Endothelial cell (in vitro differentiated cells): ENCODE measurements at regions not wholly inside any gene's neighbourhood (a gene's known extent, or its start where the extent isn't known, plus 50 kb on each side); places are given as distances from the start of the nearest gene placed in this dataset.

Experiments used
- DNase-seq: peaks from one replicate; pipeline ENCODE4 v3.0.0; 2021; ENCODE audit warnings: low spot score
- H3K27ac Mint-ChIP-seq: one replicate; pipeline ENCODE4 v1.8.0; 2021; ENCODE audit warnings: mixed read lengths, inconsistent platforms; ENCODE audit not compliant: unreplicated experiment
- H3K27me3 Mint-ChIP-seq: one replicate; pipeline ENCODE4 v1.8.0; 2021; ENCODE audit warnings: mild to moderate bottlenecking, moderate library complexity, mixed read lengths, inconsistent platforms; ENCODE audit not compliant: unreplicated experiment
- H3K36me3 Mint-ChIP-seq: one replicate; pipeline ENCODE4 v1.8.0; 2021; ENCODE audit warnings: mild to moderate bottlenecking, low read depth, mixed read lengths, inconsistent platforms; ENCODE audit not compliant: unreplicated experiment
- H3K4me1 Mint-ChIP-seq: one replicate; pipeline ENCODE4 v1.8.0; 2021; ENCODE audit warnings: mild to moderate bottlenecking, mixed read lengths, inconsistent platforms; ENCODE audit not compliant: unreplicated experiment
- H3K4me3 Mint-ChIP-seq: one replicate; pipeline ENCODE4 v1.8.0; 2021; ENCODE audit warnings: mild to moderate bottlenecking, mixed read lengths, inconsistent platforms; ENCODE audit not compliant: unreplicated experiment
- H3K9me3 Mint-ChIP-seq: one replicate; pipeline ENCODE4 v1.8.0; 2021; ENCODE audit warnings: mixed read lengths, inconsistent platforms; ENCODE audit not compliant: unreplicated experiment
- TF ChIP-seq, protein P1 (sequence below): fragments of 200-600 bp; sonication (generic); IDR thresholded peaks from one replicate; pipeline ENCODE4 v1.5.0; 2021; ENCODE audit warnings: antibody characterized with exemption; ENCODE audit not compliant: unreplicated experiment

- Mint-ChIP-seq H3K9me3 (no peaks in the 10 kb centered on the region), H3K27me3 (peaks cover 2% of the 10 kb centered on the region), H3K27ac (no peak overlapping the region), H3K4me1 (no peaks in the 10 kb centered on the region), H3K36me3 (no peaks in the 10 kb centered on the region), H3K4me3 (no peak overlapping the region)
- TF ChIP-seq, protein P1, sequence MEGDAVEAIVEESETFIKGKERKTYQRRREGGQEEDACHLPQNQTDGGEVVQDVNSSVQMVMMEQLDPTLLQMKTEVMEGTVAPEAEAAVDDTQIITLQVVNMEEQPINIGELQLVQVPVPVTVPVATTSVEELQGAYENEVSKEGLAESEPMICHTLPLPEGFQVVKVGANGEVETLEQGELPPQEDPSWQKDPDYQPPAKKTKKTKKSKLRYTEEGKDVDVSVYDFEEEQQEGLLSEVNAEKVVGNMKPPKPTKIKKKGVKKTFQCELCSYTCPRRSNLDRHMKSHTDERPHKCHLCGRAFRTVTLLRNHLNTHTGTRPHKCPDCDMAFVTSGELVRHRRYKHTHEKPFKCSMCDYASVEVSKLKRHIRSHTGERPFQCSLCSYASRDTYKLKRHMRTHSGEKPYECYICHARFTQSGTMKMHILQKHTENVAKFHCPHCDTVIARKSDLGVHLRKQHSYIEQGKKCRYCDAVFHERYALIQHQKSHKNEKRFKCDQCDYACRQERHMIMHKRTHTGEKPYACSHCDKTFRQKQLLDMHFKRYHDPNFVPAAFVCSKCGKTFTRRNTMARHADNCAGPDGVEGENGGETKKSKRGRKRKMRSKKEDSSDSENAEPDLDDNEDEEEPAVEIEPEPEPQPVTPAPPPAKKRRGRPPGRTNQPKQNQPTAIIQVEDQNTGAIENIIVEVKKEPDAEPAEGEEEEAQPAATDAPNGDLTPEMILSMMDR: no peak
- DNase-seq: no peak
Observed at GRCh38 chr9:102844716-102845115, 150.4 kb upstream of the CYLC2 start.

DNA sequence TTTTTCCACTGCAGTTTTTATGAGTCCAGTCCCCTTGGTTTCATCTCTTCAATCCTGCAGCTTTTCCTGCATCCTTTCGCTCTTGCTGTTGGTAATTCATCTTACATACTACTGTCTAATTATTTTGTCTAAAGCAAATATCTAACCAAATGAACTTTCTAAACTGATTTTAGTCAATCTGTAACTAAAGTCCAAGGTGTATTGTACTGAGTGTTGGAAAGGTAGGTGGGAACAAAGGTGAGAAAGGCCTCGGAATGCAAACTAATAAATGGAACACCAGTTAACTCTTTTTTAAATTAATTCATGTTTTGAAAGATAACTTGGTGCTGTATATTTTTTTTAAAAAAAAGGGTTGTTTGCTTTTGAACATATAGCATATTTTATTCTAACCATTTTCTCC is 152.7 kb upstream of the CYLC2 start:
- H3K9me3 Mint-ChIP-seq: no peaks in the 10 kb centered on the region
- H3K4me3 Mint-ChIP-seq: no peak overlapping the region
- no peaks in the 10 kb centered on the region for H3K36me3 Mint-ChIP-seq
- TF ChIP-seq, protein P1: no peak
- no peaks in the 10 kb centered on the region for H3K4me1 Mint-ChIP-seq
- H3K27me3 Mint-ChIP-seq: peaks cover 2% of the 10 kb centered on the region
- DNase-seq: no peak
- no peak overlapping the region for H3K27ac Mint-ChIP-seq

DNA sequence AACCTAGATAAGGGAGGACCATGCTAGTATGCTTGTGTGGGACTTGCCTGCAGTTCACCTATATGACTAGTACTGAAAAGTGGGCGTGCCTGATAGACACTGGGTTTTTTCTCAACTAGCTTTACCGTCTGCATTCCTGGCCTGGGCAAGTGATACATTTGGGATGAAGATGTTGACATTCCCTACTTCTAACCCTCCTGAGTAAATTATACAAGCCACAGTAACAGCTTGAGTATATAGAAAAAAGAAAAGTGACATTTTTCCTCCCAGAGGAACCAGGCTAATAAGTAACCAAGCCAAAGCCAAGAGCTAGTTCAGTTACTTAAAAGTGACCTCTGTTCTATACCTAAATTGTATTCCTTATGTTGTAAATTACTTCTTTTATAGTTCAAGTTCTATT is 153.8 kb upstream of the CYLC2 start:
- TF ChIP-seq, protein P1: no peak
- no peak overlapping the region for H3K4me3 Mint-ChIP-seq
- no peaks in the 10 kb centered on the region for H3K4me1 Mint-ChIP-seq
- no peaks in the 10 kb centered on the region for H3K36me3 Mint-ChIP-seq
- H3K9me3 Mint-ChIP-seq: no peaks in the 10 kb centered on the region
- H3K27ac Mint-ChIP-seq: no peak overlapping the region
- H3K27me3 Mint-ChIP-seq: peaks cover 2% of the 10 kb centered on the region
- no peak for DNase-seq

DNA sequence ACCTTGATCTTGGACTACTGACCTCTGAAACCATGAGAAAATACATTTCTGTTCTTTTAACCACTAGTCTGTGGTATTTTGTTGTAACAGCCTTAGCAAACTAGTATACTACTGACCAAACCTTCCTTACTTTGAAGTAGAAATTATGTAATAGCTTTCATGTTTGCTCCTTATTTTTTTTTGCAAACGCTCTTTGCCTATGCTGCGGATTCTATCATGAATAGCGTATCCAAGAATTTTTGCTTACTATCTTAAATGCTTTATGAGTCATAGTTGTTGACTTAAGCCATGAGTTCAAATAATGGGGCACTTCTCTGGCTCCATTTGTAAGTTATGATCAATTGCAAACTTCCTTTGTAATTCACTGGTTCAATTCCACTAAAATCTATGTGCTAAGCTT is 154.8 kb upstream of the CYLC2 start:
- Mint-ChIP-seq H3K27ac (no peak overlapping the region), H3K27me3 (peaks cover 2% of the 10 kb centered on the region), H3K4me3 (no peak overlapping the region), H3K9me3 (no peaks in the 10 kb centered on the region), H3K4me1 (no peaks in the 10 kb centered on the region), H3K36me3 (no peaks in the 10 kb centered on the region)
- TF ChIP-seq, protein P1: no peak
- no peak for DNase-seq

GRCh38 chr9:102832814-102833213 is 162.3 kb upstream of the CYLC2 start:
- peaks cover 7% of the 10 kb centered on the region for H3K9me3 Mint-ChIP-seq
- TF ChIP-seq, protein P1: no peak
- no peak overlapping the region for H3K27ac Mint-ChIP-seq
- no peaks in the 10 kb centered on the region for H3K27me3 Mint-ChIP-seq
- H3K4me3 Mint-ChIP-seq: no peak overlapping the region
- DNase-seq: no peak
- no peaks in the 10 kb centered on the region for H3K4me1 Mint-ChIP-seq
- no peaks in the 10 kb centered on the region for H3K36me3 Mint-ChIP-seq
